Middle frontal gyrus (tissue), 1 donor: ENCODE measurements at regions not wholly inside any gene's neighbourhood (a gene's known extent, or its start where the extent isn't known, plus 50 kb on each side); places are given as distances from the start of the nearest gene placed in this dataset.

Experiments used
- DNase-seq: peaks from one replicate; pipeline ENCODE4 v3.0.0-alpha.2; 2015; ENCODE audit warnings: low spot score; ENCODE audit errors: extremely low spot score

DNA sequence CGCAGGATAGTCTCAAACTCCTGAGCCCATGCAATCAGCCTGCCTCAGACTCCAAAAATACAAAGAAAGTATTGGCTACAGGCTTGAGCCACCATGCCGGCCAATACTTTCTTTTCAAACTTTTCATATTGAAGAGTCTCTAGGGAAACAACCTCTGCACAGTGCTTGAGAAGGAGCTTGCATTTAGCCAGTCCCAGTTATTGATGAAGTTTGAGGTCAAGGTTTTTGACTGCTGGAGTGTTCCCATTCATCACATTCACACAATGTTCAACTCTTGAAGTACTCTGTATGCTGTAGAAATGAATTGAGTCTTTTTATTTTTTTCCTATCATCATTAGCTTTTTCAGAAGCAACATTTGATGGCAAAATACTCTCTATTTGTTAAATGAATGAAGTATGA lies 355.8 kb upstream of the E2F7 start:
- no peak for DNase-seq

DNA sequence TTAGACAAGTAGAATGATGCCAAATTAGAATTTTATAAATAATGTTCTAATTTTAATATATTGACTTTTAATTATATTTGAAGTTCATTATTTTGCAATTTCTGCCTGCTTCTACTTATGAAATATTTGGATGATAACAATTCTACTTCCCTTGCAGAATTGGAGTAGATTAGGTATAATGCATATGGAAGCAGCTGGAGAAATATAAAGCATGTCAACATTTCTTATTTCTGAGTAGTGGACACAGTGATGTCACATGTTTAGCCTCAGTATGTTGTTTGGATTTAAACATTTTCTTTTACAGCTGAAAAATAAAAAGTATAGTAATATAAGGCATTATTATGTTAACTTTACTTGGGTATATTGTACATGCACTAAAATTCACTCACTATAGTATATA lies 344.2 kb upstream of the E2F7 start:
- no peak for DNase-seq

DNA sequence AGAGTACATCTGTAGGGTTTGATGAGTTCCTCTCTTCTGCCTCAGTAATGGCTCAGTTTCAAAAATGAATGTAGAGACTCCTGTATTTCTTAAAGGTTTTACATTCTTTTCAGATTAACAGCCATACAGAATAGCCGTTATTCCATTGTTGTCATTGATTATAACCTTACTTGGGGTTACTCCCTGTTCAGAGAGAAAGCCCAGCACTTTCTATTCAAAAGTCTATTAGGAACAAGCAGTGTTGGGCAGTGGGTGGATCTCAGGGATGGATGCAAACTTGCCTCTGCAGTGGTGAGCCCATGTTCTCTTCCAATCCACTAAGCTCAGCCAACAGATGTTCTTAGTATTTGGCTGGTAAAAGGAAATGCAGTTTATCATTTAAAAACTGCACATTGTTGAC lies 342.6 kb upstream of the E2F7 start:
- DNase-seq = no peak

DNA sequence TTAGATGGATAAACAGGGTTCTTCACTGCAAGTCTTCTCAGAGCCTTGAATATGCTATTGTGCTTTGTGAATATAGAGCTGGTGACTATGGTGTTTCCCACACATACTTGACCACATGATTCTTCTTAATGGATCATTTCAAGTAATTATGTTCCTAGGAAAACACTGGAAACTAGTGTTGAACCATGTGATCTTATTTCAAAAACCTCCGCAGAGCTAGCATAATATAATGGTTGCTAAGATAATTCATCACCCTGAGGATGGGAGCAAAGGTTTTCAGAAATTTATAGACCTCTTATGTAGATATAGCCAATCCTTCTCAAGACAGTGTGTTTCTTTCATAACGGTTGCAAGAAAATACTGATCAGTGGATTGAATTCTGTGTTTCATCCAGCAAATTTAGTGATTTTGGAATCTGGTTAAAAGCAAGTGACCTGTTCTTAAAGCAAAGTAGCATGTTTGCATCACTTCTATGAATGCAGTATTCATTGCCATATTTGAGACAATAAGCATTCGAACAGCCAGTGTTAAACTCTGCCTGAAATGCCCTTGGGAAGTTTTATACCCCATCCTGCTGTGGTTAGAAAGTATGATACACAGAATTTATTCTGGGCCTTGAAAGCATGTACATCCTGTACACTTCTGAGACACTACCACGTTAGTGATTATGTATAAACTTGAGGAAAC lies 341.0 kb upstream of the E2F7 start:
- DNase-seq = no peak

DNA sequence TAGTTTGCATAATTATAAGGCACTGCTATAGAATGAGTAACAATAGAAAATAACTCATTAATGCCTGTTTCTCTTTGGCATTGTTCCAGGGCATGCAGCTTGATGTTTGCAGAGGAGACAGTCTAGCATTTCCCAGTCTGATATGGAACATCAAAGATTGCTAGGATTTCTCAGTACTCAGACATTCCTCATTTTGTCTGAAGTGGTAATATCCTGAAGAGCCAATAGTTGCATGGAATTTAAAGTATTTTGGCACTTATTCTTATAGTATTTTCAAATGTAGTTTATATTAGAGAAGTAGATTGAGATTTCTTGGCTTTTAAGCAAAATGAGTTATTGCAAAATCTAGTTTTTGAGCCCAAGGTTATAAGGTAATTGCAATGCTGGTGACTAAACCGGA lies 337.3 kb upstream of the E2F7 start:
- no peak for DNase-seq

DNA sequence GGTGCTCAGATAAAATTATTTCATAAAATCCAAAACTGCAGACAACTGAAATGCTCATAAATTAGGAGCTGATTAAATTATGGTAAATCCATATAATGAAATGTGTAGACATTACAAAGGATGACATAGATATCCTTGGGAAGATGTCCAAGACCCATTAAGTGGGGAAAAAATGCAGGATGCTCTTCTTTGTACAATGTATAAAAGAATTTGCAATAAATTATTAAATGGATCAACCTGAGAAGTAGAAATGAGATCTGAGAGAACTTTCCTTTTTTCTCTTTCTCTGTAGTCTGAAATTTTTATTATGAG lies 336.4 kb upstream of the E2F7 start:
- DNase-seq = no peak

DNA sequence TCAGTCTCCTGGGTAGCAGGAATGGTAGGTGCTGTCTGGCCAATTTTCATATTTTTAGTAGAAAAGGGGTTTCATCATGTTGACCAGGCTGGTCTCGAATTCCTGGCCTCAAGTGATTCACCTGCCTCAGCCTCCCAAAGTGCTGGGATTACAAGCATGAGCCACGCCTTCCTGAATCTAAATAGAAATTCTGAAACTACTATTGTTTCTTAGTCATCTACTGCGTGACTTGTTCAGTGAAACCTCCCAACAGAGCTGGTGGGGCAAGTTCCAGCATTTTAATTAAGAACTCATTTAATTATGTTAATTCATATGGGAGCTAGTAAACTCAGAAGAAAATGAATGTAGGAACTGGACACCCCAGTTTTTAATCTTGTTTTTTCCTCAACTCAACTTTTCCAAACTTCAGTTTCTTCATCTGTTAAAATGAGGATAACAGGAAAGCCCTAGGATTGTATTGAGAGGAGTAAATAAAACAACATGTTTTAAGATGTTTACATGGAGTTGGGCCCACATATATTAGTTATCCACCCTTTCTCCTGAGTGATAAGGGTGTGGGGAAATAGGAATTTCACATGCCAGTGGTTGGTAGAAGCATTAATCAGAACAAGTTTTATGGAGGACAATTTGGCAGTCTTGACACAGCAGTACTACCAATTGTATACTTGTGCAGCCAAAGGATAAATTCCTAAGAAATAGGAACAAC lies 335.8 kb upstream of the E2F7 start:
- no peak for DNase-seq

DNA sequence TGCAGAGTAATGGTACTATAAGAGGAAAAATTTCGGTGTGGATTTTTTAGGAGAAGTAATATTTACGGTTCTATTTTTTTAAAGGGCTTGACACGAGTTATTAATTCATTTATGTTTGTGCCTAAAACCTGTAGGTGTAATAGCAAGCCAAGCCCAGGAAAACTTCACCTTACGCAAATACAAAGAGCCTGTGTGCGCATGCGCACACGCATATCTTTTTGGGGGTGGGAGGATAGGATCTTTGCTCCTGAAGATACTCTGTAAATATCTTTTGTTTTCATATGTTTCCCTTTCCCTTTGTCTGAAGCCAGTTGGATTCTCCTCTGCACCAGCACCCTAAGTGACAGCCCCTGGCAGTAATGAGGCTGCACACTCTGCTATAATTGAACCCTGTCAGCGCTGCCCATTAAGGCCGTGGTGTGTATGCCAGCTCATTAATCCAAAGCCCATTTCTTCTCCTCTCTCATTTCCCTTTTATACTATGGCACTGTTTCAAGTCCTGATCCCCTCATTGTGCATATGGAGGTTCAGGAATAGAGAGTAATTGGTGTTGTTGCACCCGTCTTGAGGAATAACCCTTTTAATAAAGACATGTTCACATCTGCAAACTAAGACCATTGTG lies 327.2 kb upstream of the E2F7 start:
- no peak for DNase-seq

DNA sequence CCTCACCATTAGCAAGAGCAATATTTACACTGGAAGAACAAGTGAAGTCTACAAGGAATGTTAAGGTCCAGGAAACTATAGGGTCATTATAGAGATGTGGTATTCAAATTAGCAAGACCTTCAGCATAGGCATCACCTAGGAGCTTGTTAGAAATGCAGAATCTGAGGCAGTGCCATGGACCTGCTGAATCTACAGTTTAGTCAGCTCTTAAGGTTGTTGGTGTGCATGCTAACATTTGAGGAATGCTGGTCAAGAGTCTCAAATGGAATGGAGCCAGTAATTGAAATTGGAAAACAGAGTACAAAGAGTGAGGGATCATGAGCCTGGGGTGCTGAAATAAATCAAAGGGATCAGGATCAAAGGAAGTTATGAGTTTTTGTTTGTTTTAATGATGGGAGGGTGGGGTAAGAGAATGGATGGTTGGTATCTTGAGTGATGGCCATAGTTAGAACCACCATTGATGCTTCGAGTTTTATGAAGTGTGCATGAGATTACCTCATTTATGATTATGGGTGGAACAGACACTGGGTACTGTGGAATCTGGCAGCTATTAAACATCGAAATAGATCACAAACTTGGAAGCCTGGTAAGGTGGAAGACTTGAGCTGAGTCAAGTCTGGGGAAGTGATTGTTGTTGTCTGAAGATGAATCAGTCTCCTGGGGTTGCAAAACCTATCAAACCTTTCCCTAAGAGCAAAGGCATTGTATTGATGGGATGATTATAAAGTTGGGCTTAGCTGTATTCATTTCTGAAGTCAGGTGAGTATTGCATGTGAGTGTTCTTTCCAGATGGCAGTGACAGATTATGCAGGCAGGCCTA lies 323.3 kb upstream of the E2F7 start:
- no peak for DNase-seq

DNA sequence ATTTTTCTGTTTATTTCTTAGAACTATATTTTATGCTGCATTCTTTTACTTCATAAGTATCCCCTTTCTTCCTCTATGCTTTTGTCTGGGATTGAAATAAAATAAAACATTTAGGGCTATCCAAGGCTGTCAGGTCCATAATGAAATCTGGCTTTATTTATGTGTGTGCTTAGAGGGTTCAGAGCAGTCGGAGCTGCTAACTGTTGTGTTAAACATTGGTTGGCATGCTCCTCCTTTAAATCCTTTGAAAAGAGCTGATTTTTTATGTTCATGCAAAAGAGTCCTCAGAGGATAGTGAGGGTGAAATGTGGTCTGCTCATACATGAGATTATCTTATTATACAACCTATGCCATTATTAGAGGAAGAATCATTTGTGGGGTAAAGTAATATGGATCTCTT lies 322.3 kb upstream of the E2F7 start:
- DNase-seq = no peak

DNA sequence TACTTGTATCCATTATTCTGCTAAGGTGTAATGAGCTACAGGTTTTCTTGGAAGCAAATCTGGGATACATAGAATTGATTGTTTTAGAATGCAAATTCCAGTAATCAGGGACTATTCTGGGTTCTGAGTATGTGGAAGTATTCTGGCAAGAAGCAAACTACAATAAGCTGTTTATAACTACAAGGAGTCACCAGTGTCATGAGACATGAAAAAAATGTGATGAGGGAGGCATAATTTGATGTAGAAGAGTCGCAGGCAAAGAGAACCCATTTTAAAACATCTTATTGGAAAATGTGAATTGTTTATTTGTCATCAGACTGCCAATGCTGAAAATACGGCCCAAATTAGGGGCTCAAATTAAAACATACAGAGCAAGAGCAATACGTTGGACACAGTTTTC lies 321.8 kb upstream of the E2F7 start:
- no peak for DNase-seq

DNA sequence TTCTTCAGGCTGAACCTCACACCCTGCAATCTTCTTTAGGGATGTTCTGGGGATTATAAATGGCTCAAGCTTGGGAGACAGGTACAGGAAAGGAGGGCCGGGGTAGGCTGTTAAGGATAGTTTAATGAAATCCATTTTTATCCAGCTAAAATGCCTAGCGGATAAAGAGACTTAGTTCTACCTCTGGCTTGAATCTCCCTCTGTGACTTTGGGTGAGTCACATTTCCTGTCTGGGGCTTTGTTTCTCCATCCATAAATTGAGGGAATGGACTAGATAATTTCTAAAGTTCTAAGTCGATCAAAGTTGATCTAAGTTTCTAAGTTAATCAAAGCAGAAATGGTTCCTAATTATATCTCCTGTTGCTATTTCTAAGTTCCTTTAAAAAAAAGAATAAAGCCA lies 319.6 kb upstream of the E2F7 start:
- no peak for DNase-seq

DNA sequence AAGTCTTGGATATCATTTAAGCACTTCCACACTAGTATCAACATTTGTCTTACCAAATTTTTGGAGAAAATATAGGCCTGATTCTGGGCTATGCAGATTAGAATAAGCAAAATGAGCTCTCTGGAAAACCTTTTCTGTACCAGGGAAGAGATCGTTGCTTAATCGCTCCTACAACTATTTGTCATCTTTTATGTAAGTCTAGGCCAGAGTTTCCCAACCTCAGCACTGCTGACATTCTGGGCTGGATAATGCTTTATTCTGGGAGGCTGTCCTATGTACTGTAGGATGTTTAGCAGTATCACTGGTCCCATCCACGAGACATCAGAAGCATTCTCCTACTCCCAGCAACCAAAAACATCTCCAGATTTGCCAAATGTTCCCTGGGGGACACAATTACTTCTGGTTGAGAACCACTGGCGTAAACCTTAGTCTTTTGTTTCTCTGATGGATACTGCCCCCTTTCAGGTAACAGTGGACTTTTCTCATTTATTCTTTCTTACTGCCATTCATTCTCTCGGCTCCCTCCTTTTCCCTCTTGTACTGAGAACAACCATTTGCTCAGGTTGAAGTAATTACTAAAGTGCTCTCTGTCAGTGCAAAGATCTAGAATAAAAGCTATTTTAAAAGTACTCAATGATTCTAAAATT lies 316.9 kb upstream of the E2F7 start:
- no peak for DNase-seq

DNA sequence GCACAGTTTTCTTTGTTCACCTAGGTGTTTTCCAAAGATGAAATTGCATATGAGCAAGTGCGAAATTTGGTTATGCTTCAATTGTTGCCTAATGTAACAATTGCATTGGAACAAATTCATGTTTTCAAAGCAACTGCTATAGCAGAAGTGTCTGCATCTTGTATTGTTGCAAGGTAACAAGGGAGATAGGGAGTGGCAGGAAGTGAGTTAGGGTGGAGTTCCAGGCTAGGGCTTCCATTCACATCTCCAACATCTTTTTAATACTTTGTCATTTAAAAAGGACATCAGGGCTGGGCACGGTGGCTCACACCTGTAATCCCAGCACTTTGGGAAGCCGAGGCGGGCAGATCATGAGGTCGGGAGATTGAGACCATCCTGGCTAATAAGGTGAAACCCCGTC lies 312.3 kb upstream of the E2F7 start:
- no peak for DNase-seq

DNA sequence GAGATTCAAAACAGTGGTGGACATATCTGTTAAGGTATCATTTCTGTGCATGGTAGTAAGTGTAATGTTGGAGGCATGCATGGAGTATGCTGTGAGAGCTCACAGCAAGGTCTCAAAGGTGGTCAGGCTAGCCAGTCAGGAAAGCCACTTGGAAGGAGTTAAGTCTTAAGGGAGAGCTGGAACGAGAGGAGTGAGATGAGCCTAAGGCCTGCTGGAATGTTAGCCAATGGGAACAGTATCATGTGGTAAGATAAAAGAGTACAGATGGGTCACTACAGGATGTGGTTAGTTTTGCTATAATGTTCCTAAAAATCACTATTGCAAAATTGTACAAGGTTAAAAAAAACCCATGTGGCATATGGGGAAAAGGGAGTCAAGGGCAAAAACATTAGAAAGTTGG lies 311.7 kb upstream of the E2F7 start:
- no peak for DNase-seq

DNA sequence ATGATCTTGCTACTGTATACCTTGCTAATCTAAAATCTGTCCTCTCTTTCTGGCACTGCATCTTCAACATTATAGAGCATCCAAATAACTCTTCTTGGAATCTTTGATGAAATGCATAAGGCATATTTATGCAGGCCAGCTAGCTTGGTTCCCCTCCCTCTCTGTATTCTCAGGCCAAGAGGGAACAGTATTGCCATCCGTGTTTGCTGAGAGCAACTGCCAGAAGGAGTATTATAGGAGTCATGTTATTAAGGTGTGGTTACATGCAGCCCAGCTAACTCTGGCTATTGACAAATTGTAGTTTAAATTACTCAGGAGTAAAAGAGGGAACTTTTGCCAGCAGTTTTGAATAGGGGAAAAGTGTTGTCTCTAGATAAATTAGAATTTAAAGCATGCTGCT lies 309.3 kb upstream of the E2F7 start:
- DNase-seq = no peak

DNA sequence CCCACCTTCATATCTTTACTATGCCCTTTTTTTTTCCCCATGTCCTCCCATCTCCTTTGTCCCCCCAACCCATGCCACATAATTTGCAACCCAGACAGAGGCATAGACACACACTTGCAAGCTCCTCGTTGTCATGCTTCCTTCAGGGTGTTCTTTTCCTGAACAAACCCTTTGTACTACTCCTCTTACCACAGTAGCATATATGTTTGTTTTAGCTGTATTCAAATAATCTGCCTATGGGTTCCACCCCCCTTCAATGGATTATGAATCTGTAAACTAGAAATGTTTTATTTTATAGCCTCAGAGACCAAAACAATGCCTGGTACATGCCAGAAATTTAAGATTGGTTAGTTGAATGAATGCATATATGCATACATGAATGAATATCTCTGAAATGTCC lies 307.1 kb upstream of the E2F7 start:
- no peak for DNase-seq

DNA sequence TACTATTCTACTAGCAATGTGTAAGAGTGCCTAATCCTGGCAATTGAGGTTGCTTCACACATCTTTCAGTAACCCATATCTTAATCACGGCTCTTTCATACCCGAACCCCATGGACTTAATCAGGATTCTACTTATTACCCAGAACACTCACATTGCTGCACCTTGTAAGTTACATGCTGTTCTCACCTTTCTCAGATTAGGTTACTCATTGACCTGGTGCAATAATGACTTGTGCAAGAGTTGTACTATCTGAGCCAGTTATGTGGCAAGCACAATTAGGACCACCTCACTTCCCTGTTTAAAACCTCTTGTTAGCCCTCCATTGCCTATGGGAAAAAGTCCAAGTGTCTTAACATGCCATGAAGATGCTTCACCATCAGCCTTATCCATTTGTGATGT lies 306.7 kb upstream of the E2F7 start:
- no peak for DNase-seq

DNA sequence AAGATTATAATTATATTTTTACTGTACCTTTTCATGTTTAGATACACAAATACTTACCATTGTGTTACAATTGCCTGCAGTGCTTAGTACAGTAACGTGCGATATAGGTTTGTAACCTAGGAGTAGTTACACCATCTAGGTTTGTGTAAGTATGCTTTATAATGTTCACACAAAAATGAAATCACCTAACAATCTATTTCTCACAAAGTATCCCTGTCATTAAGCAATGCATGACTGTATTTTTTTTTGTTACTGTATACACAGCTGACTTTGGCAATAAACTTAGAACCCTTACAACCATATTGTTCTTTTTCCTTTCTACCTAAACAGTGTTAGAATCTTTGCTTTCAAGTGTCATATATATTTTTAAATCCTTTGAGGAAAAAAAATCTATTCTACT lies 303.0 kb upstream of the E2F7 start:
- DNase-seq = no peak

DNA sequence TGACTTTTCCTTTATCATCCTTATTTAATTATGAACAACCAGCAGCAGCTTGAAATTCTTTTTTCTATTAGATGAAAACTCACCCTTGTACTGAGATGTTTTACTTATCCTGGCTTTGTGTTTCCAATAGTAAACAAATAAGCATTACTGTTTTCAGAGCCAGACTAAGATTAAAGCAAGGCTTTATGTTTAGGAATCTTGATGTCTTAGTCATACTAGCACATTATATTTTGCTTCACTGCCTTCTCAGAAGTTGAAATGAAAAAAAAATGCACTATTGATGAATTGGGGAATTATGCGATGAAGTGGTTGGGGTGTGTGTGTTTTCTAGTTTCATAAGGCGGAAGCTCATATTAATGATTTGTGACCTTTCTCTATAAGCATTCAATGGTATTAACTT lies 301.2 kb upstream of the E2F7 start:
- no peak for DNase-seq

DNA sequence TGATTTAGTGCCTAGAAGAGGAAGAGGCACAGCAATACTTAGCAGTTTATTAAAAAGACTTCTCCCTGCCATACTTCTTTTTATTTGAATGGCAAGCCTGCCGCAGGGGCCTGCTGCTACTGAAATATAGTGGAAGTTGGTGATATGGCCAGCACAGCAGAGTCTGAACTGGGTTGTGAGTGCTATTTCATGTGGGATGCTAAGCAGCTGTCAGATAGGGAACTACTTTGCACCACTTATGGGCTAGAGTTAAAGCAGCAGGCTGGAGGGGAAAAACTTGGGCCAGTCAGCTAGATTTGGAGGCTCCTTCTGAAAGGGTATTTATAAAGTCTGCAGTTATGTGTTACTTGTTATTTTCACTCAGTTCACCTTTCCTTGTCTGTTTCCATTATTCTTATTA lies 299.0 kb upstream of the E2F7 start:
- no peak for DNase-seq
